ENCODE measurements at regions not wholly inside any gene's neighbourhood (a gene's known extent, or its start where the extent isn't known, plus 50 kb on each side); places are given as distances from the start of the nearest gene placed in this dataset.
"Not testable (repeated sequence)": the region's sequence is repeated elsewhere in the genome, so short reads cannot be mapped to it uniquely, and the experiment has no call there.

DNA sequence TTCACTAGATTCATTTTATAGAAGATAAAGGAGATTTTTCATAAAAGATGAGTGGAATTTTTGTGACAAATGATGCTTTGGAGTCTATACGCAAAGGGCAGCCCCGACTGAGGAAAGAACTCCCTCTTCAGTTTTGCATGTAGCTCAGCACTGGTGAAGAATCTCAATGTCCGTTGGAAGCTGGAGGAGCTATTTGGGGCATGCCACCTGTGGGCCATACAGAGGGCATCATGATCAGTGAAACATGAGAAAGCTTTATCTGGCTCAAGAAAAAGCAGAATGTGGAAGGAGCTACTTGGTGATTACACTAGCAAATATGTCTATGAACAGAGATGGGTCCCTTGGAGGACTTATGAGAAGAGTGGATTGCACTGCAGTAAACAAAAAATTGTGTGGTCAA, 1359.3 kb downstream of the REEP3 start:
- no peaks in the 10 kb centered on the region for H3K27me3 ChIP-seq (ENCODE audit: control insufficient read depth, insufficient read depth, low read length)
- no peak overlapping the region for H3K9ac ChIP-seq (ENCODE audit: low read depth, low read length)
- no peak overlapping the region for H3K4me3 ChIP-seq (ENCODE audit: low read depth, low read length)
- H3K36me3 ChIP-seq (ENCODE audit: control insufficient read depth, insufficient read depth, low read length), result no peaks in the 10 kb centered on the region
- no peaks in the 10 kb centered on the region for H3K9me3 ChIP-seq (ENCODE audit: control insufficient read depth, insufficient read depth, low read length)
- no peak overlapping the region for H3K27ac ChIP-seq (ENCODE audit: low read depth, low read length)
- H3K4me1 ChIP-seq (ENCODE audit: control insufficient read depth, insufficient read depth, low read length), result no peaks in the 10 kb centered on the region

DNA sequence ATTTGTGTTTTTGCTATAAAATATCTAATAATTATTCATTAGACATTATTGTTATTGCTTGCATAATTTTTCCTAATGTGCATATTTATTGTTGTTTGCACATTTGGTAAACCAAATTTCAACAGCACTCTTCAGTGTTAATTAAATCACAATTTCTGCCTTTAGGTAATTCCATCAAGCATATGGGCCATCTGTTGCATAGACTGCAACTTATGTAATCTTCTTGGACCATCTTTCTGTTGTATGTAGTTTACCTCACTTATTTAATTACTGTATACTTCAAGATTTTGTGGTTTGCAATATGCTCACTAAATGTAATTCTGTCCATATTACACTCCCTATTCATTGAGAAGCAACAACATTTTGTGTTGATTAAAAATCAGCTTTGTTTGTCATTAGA, 1360.1 kb downstream of the REEP3 start:
- H3K27ac ChIP-seq (ENCODE audit: low read depth, low read length), result no peak overlapping the region
- H3K9ac ChIP-seq (ENCODE audit: low read depth, low read length), result no peak overlapping the region
- no peaks in the 10 kb centered on the region for H3K36me3 ChIP-seq (ENCODE audit: control insufficient read depth, insufficient read depth, low read length)
- no peaks in the 10 kb centered on the region for H3K27me3 ChIP-seq (ENCODE audit: control insufficient read depth, insufficient read depth, low read length)
- H3K9me3 ChIP-seq (ENCODE audit: control insufficient read depth, insufficient read depth, low read length), result no peaks in the 10 kb centered on the region
- no peaks in the 10 kb centered on the region for H3K4me1 ChIP-seq (ENCODE audit: control insufficient read depth, insufficient read depth, low read length)
- no peak overlapping the region for H3K4me3 ChIP-seq (ENCODE audit: low read depth, low read length)

GRCh38 chr10:64896582-64896981, 1375.4 kb downstream of the REEP3 start:
- no peak overlapping the region for H3K27ac ChIP-seq (ENCODE audit: low read depth, low read length)
- H3K4me1 ChIP-seq (ENCODE audit: control insufficient read depth, insufficient read depth, low read length), result no peaks in the 10 kb centered on the region
- H3K36me3 ChIP-seq (ENCODE audit: control insufficient read depth, insufficient read depth, low read length), result no peaks in the 10 kb centered on the region
- H3K27me3 ChIP-seq (ENCODE audit: control insufficient read depth, insufficient read depth, low read length), result no peaks in the 10 kb centered on the region
- no peak overlapping the region for H3K4me3 ChIP-seq (ENCODE audit: low read depth, low read length)
- H3K9me3 ChIP-seq (ENCODE audit: control insufficient read depth, insufficient read depth, low read length), result peaks cover 4% of the 10 kb centered on the region; the same call in 1 of the 2 replicates
- no peak overlapping the region for H3K9ac ChIP-seq (ENCODE audit: low read depth, low read length)

DNA sequence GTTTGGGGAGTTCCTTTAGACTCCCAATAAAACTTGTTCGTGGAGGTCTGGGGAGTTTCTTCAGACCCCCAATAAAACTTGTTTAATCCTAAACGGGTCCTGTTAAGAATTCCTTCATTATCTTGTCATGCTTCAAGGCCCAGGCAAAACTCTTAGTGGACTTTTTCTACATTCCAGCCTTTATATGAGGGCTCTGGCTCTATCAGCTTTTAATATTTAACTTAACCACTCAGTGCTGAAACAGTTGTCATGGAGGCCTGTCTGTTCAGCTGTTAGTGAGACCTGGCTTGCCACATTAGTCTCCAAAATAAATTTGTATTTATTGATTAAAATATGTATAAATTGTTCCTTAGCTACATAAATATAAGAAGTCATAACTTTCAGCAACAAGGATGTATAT, 1385.1 kb downstream of the REEP3 start:
- H3K9me3 ChIP-seq (ENCODE audit: control insufficient read depth, insufficient read depth, low read length); H3K27me3 ChIP-seq (ENCODE audit: control insufficient read depth, insufficient read depth, low read length); H3K9ac ChIP-seq (ENCODE audit: low read depth, low read length); H3K4me1 ChIP-seq (ENCODE audit: control insufficient read depth, insufficient read depth, low read length); H3K27ac ChIP-seq (ENCODE audit: low read depth, low read length); H3K4me3 ChIP-seq (ENCODE audit: low read depth, low read length); H3K36me3 ChIP-seq (ENCODE audit: control insufficient read depth, insufficient read depth, low read length): not testable (repeated sequence)

DNA sequence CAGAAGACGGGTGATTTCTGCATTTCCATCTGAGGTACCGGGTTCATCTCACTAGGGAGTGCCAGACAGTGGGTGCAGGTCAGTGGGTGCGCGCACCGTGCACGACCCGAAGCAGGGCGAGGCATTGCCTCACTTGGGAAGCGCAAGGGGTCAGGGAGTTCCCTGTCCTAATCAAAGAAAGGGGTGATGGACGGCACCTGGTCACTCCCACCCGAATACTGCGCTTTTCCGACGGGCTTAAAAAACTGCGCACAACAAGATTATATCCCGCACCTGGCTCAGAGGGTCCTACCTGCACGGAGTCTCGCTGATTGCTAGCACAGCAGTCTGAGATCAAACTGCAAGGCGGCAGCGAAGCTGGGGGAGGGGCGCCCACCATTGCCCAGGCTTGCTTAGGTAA, 1403.1 kb downstream of the REEP3 start:
- H3K36me3 ChIP-seq (ENCODE audit: control insufficient read depth, insufficient read depth, low read length); H3K27ac ChIP-seq (ENCODE audit: low read depth, low read length); H3K4me1 ChIP-seq (ENCODE audit: control insufficient read depth, insufficient read depth, low read length); H3K27me3 ChIP-seq (ENCODE audit: control insufficient read depth, insufficient read depth, low read length); H3K9ac ChIP-seq (ENCODE audit: low read depth, low read length): not testable (repeated sequence)
- peak overlapping the region; percentile 44; the same call in 1 of the 2 replicates for H3K4me3 ChIP-seq (ENCODE audit: low read depth, low read length)
- peaks cover 13% of the 10 kb centered on the region; the same call in 1 of the 2 replicates for H3K9me3 ChIP-seq (ENCODE audit: control insufficient read depth, insufficient read depth, low read length)

DNA sequence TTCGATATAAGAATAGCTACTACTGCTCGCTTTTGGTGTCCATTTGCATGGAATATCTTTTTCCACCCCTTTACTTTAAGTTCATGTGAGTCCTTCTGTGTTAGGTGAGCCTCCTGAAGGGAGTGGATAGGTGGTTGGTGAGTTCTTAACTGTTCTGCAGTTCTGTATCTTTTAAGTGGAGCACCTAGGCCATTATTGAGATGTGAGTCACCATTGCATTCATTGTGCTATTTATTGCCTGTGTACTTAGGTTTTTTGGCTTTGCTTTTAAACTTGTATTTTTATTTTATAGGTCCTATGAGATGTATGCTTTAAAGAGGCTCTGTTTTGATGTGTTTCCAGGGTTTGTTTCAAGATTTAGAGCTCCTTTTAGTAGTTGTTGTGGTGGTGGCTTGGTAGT, 1430.8 kb downstream of the REEP3 start:
- no peaks in the 10 kb centered on the region for H3K36me3 ChIP-seq (ENCODE audit: control insufficient read depth, insufficient read depth, low read length)
- no peaks in the 10 kb centered on the region for H3K4me1 ChIP-seq (ENCODE audit: control insufficient read depth, insufficient read depth, low read length)
- no peak overlapping the region for H3K4me3 ChIP-seq (ENCODE audit: low read depth, low read length)
- H3K9me3 ChIP-seq (ENCODE audit: control insufficient read depth, insufficient read depth, low read length), result 0 out of 2 replicates have a peak, but pooled peaks cover 4% of the 10 kb centered on the region
- no peak overlapping the region for H3K27ac ChIP-seq (ENCODE audit: low read depth, low read length)
- no peak overlapping the region for H3K9ac ChIP-seq (ENCODE audit: low read depth, low read length)
- no peaks in the 10 kb centered on the region for H3K27me3 ChIP-seq (ENCODE audit: control insufficient read depth, insufficient read depth, low read length)

- Histone ChIP-seq H3K4me1 (ENCODE audit: control insufficient read depth, insufficient read depth, low read length) (no peaks in the 10 kb centered on the region), H3K9ac (ENCODE audit: low read depth, low read length) (no peak overlapping the region), H3K27me3 (ENCODE audit: control insufficient read depth, insufficient read depth, low read length) (no peaks in the 10 kb centered on the region), H3K4me3 (ENCODE audit: low read depth, low read length) (no peak overlapping the region), H3K9me3 (ENCODE audit: control insufficient read depth, insufficient read depth, low read length) (0 out of 2 replicates have a peak, but pooled peaks cover 4% of the 10 kb centered on the region), H3K27ac (ENCODE audit: low read depth, low read length) (no peak overlapping the region), H3K36me3 (ENCODE audit: control insufficient read depth, insufficient read depth, low read length) (no peaks in the 10 kb centered on the region)
Observed at GRCh38 chr10:64956441-64956840, 1435.2 kb downstream of the REEP3 start.

GRCh38 chr10:64959116-64959515, 1437.9 kb downstream of the REEP3 start:
- no peak overlapping the region for H3K9ac ChIP-seq (ENCODE audit: low read depth, low read length)
- H3K4me1 ChIP-seq (ENCODE audit: control insufficient read depth, insufficient read depth, low read length), result no peaks in the 10 kb centered on the region
- H3K9me3 ChIP-seq (ENCODE audit: control insufficient read depth, insufficient read depth, low read length), result peaks cover under 1% of the 10 kb centered on the region; the same call in 1 of the 2 replicates
- H3K36me3 ChIP-seq (ENCODE audit: control insufficient read depth, insufficient read depth, low read length), result no peaks in the 10 kb centered on the region
- no peak overlapping the region for H3K4me3 ChIP-seq (ENCODE audit: low read depth, low read length)
- no peaks in the 10 kb centered on the region for H3K27me3 ChIP-seq (ENCODE audit: control insufficient read depth, insufficient read depth, low read length)
- no peak overlapping the region for H3K27ac ChIP-seq (ENCODE audit: low read depth, low read length)

GRCh38 chr10:64959883-64960282, 1438.7 kb downstream of the REEP3 start:
- Histone ChIP-seq H3K4me3 (ENCODE audit: low read depth, low read length) (no peak overlapping the region), H3K9me3 (ENCODE audit: control insufficient read depth, insufficient read depth, low read length) (peaks cover 1% of the 10 kb centered on the region), H3K9ac (ENCODE audit: low read depth, low read length) (no peak overlapping the region), H3K36me3 (ENCODE audit: control insufficient read depth, insufficient read depth, low read length) (no peaks in the 10 kb centered on the region), H3K27ac (ENCODE audit: low read depth, low read length) (no peak overlapping the region), H3K27me3 (ENCODE audit: control insufficient read depth, insufficient read depth, low read length) (no peaks in the 10 kb centered on the region), H3K4me1 (ENCODE audit: control insufficient read depth, insufficient read depth, low read length) (no peaks in the 10 kb centered on the region)

- H3K9me3 ChIP-seq (ENCODE audit: control insufficient read depth, insufficient read depth, low read length), result no peaks in the 10 kb centered on the region
- H3K27me3 ChIP-seq (ENCODE audit: control insufficient read depth, insufficient read depth, low read length), result no peaks in the 10 kb centered on the region
- H3K27ac ChIP-seq (ENCODE audit: low read depth, low read length), result no peak overlapping the region
- H3K9ac ChIP-seq (ENCODE audit: low read depth, low read length), result no peak overlapping the region
- H3K4me1 ChIP-seq (ENCODE audit: control insufficient read depth, insufficient read depth, low read length), result peaks cover 5% of the 10 kb centered on the region; the same call in 1 of the 2 replicates
- H3K4me3 ChIP-seq (ENCODE audit: low read depth, low read length), result no peak overlapping the region
- H3K36me3 ChIP-seq (ENCODE audit: control insufficient read depth, insufficient read depth, low read length), result no peaks in the 10 kb centered on the region
Observed at GRCh38 chr10:64973391-64973790, 1452.2 kb downstream of the REEP3 start.

GRCh38 chr10:64976150-64976549, 1454.9 kb downstream of the REEP3 start:
- no peaks in the 10 kb centered on the region for H3K9me3 ChIP-seq (ENCODE audit: control insufficient read depth, insufficient read depth, low read length)
- peaks cover 5% of the 10 kb centered on the region; the same call in 1 of the 2 replicates for H3K4me1 ChIP-seq (ENCODE audit: control insufficient read depth, insufficient read depth, low read length)
- no peak overlapping the region for H3K4me3 ChIP-seq (ENCODE audit: low read depth, low read length)
- no peaks in the 10 kb centered on the region for H3K36me3 ChIP-seq (ENCODE audit: control insufficient read depth, insufficient read depth, low read length)
- no peak overlapping the region for H3K27ac ChIP-seq (ENCODE audit: low read depth, low read length)
- H3K9ac ChIP-seq (ENCODE audit: low read depth, low read length), result no peak overlapping the region
- no peaks in the 10 kb centered on the region for H3K27me3 ChIP-seq (ENCODE audit: control insufficient read depth, insufficient read depth, low read length)

- Histone ChIP-seq H3K9ac (ENCODE audit: low read depth, low read length) (no peak overlapping the region), H3K27me3 (ENCODE audit: control insufficient read depth, insufficient read depth, low read length) (no peaks in the 10 kb centered on the region), H3K4me1 (ENCODE audit: control insufficient read depth, insufficient read depth, low read length) (no peaks in the 10 kb centered on the region), H3K9me3 (ENCODE audit: control insufficient read depth, insufficient read depth, low read length) (no peaks in the 10 kb centered on the region), H3K27ac (ENCODE audit: low read depth, low read length) (no peak overlapping the region), H3K4me3 (ENCODE audit: low read depth, low read length) (no peak overlapping the region), H3K36me3 (ENCODE audit: control insufficient read depth, insufficient read depth, low read length) (no peaks in the 10 kb centered on the region)
Observed at GRCh38 chr10:64977915-64978314, 1456.7 kb downstream of the REEP3 start.
